ENCODE measurements at regions not wholly inside any gene's neighbourhood (a gene's known extent, or its start where the extent isn't known, plus 50 kb on each side); places are given as distances from the start of the nearest gene placed in this dataset.
"Not testable (repeated sequence)": the region's sequence is repeated elsewhere in the genome, so short reads cannot be mapped to it uniquely, and the experiment has no call there.

GRCh38 chr5:126000507-126000906 lies 422.7 kb upstream of the GRAMD2B start:
- DNase-seq (ENCODE audit: low read depth in 3 of 3): no peak

- no peak for DNase-seq (ENCODE audit: low read depth in 3 of 3)
Measured at GRCh38 chr5:126002222-126002897, 420.8 kb upstream of the GRAMD2B start.

- DNase-seq (ENCODE audit: low read depth in 3 of 3): no peak
Measured at GRCh38 chr5:126003309-126003708, 419.9 kb upstream of the GRAMD2B start.

- DNase-seq (ENCODE audit: low read depth in 3 of 3): no peak
Measured at GRCh38 chr5:126004636-126005035, 418.6 kb upstream of the GRAMD2B start.

GRCh38 chr5:126007841-126008240 lies 415.4 kb upstream of the GRAMD2B start:
- no peak for DNase-seq (ENCODE audit: low read depth in 3 of 3)

- no peak for DNase-seq (ENCODE audit: low read depth in 3 of 3)
Measured at GRCh38 chr5:126009566-126009965, 413.6 kb upstream of the GRAMD2B start.

GRCh38 chr5:126011526-126011925 lies 411.7 kb upstream of the GRAMD2B start:
- DNase-seq (ENCODE audit: low read depth in 3 of 3): not testable (repeated sequence)

GRCh38 chr5:126014676-126015075 lies 408.5 kb upstream of the GRAMD2B start:
- no peak for DNase-seq (ENCODE audit: low read depth in 3 of 3)

GRCh38 chr5:126015235-126016181 lies 407.7 kb upstream of the GRAMD2B start:
- DNase-seq (ENCODE audit: low read depth in 3 of 3): no peak

- no peak for DNase-seq (ENCODE audit: low read depth in 3 of 3)
Measured at GRCh38 chr5:126016256-126016655, 407.0 kb upstream of the GRAMD2B start.

- no peak for DNase-seq (ENCODE audit: low read depth in 3 of 3)
Measured at GRCh38 chr5:126017096-126017495, 406.1 kb upstream of the GRAMD2B start.

- DNase-seq (ENCODE audit: low read depth in 3 of 3): no peak
Measured at GRCh38 chr5:126020770-126021169, 402.4 kb upstream of the GRAMD2B start.

- no peak for DNase-seq (ENCODE audit: low read depth in 3 of 3)
Measured at GRCh38 chr5:126023994-126024441, 399.2 kb upstream of the GRAMD2B start.

GRCh38 chr5:126027149-126027548 lies 396.1 kb upstream of the GRAMD2B start:
- DNase-seq (ENCODE audit: low read depth in 3 of 3): no peak

- no peak for DNase-seq (ENCODE audit: low read depth in 3 of 3)
Measured at GRCh38 chr5:126027652-126028051, 395.6 kb upstream of the GRAMD2B start.

GRCh38 chr5:126028336-126028735 lies 394.9 kb upstream of the GRAMD2B start:
- no peak for DNase-seq (ENCODE audit: low read depth in 3 of 3)

- DNase-seq (ENCODE audit: low read depth in 3 of 3): not testable (repeated sequence)
Measured at GRCh38 chr5:126029282-126029681, 393.9 kb upstream of the GRAMD2B start.

- no peak for DNase-seq (ENCODE audit: low read depth in 3 of 3)
Measured at GRCh38 chr5:126030698-126031097, 392.5 kb upstream of the GRAMD2B start.

GRCh38 chr5:126031989-126032716 lies 391.1 kb upstream of the GRAMD2B start:
- DNase-seq (ENCODE audit: low read depth in 3 of 3): no peak

- DNase-seq (ENCODE audit: low read depth in 3 of 3): no peak
Measured at GRCh38 chr5:126043688-126044087, 379.5 kb upstream of the GRAMD2B start.

GRCh38 chr5:126044111-126044668 lies 379.0 kb upstream of the GRAMD2B start:
- DNase-seq (ENCODE audit: low read depth in 3 of 3): no peak

Data from stimulated activated CD4-positive, alpha-beta T cell treated with anti-CD3 and anti-CD28 coated beads, TNF-alpha, amount 100 ng/mL, for 48 hours (primary cell).